HEK293 (cell line): ENCODE measurements at regions not wholly inside any gene's neighbourhood (a gene's known extent, or its start where the extent isn't known, plus 50 kb on each side); places are given as distances from the start of the nearest gene placed in this dataset.

Experiments
- CTCF ChIP-seq: fragments of 450-650 bp; formaldehyde crosslinking; IDR thresholded peaks from 2 replicates; pipeline ENCODE4 v1.5.1; 2016; ENCODE audit warnings: missing biosample characterization, missing genetic modification characterization
- GLIS2 ChIP-seq: fragments of 450-650 bp; formaldehyde crosslinking; IDR thresholded peaks from 2 replicates; pipeline ENCODE4 v1.5.1; 2016; ENCODE audit warnings: missing biosample characterization, missing genetic modification characterization
- ZNF362 ChIP-seq: fragments of 450-650 bp; formaldehyde crosslinking; IDR thresholded peaks from 2 replicates; pipeline ENCODE4 v1.5.1; 2016; ENCODE audit warnings: missing biosample characterization, missing genetic modification characterization
- ZNF621 ChIP-seq: fragments of 450-650 bp; formaldehyde crosslinking; IDR thresholded peaks from 2 replicates; pipeline ENCODE4 v1.5.1; 2017; ENCODE audit warnings: missing biosample characterization, missing genetic modification characterization
- ZNF624 ChIP-seq: fragments of 450-650 bp; formaldehyde crosslinking; IDR thresholded peaks from 2 replicates; pipeline ENCODE4 v1.5.1; 2017; ENCODE audit warnings: missing biosample characterization, missing genetic modification characterization
- ZNF76 ChIP-seq: fragments of 450-650 bp; formaldehyde crosslinking; IDR thresholded peaks from 2 replicates; pipeline ENCODE4; 2016; ENCODE audit warnings: low read depth, missing biosample characterization, missing genetic modification characterization, borderline replicate concordance
- ZXDB ChIP-seq: fragments of 450-650 bp; formaldehyde crosslinking; IDR thresholded peaks from 2 replicates; pipeline ENCODE4 v1.5.1; 2016; ENCODE audit warnings: missing biosample characterization, missing genetic modification characterization
- TF ChIP-seq, protein P1 (sequence below): sonication (generic); formaldehyde crosslinking; IDR thresholded peaks from 2 replicates; pipeline ENCODE4 v1.8.1; 2022; ENCODE audit warnings: mild to moderate bottlenecking, moderate library complexity, missing genetic modification reagents
- TF ChIP-seq, protein P2 (sequence below): fragments of 450-650 bp; formaldehyde crosslinking; IDR thresholded peaks from 2 replicates; pipeline ENCODE4 v1.5.1; 2016; ENCODE audit warnings: missing biosample characterization, missing genetic modification characterization, low read depth
- TF ChIP-seq, protein P3 (sequence below): fragments of 450-650 bp; formaldehyde crosslinking; IDR thresholded peaks from 2 replicates; pipeline ENCODE4 v1.5.1; 2016; ENCODE audit warnings: missing biosample characterization, missing genetic modification characterization, low read depth
- TF ChIP-seq, protein P4 (sequence below): fragments of 450-650 bp; formaldehyde crosslinking; IDR thresholded peaks from 2 replicates; pipeline ENCODE4 v1.5.1; 2016; ENCODE audit warnings: missing biosample characterization, missing genetic modification characterization

- TF ChIP-seq CTCF (tag by site-specific recombination) (no peak), ZNF362 (no peak), ZXDB (tag by site-specific recombination) (no peak), ZNF624 (tag by site-specific recombination) (no peak), GLIS2 (tag by site-specific recombination) (no peak), ZNF621 (tag by site-specific recombination) (no peak), ZNF76 (tag by site-specific recombination) (no peak)
- TF ChIP-seq, protein P1, sequence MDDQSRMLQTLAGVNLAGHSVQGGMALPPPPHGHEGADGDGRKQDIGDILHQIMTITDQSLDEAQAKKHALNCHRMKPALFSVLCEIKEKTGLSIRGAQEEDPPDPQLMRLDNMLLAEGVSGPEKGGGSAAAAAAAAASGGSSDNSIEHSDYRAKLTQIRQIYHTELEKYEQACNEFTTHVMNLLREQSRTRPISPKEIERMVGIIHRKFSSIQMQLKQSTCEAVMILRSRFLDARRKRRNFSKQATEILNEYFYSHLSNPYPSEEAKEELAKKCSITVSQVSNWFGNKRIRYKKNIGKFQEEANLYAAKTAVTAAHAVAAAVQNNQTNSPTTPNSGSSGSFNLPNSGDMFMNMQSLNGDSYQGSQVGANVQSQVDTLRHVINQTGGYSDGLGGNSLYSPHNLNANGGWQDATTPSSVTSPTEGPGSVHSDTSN (CRISPR knock-in tag), result no peak
- TF ChIP-seq, protein P2, sequence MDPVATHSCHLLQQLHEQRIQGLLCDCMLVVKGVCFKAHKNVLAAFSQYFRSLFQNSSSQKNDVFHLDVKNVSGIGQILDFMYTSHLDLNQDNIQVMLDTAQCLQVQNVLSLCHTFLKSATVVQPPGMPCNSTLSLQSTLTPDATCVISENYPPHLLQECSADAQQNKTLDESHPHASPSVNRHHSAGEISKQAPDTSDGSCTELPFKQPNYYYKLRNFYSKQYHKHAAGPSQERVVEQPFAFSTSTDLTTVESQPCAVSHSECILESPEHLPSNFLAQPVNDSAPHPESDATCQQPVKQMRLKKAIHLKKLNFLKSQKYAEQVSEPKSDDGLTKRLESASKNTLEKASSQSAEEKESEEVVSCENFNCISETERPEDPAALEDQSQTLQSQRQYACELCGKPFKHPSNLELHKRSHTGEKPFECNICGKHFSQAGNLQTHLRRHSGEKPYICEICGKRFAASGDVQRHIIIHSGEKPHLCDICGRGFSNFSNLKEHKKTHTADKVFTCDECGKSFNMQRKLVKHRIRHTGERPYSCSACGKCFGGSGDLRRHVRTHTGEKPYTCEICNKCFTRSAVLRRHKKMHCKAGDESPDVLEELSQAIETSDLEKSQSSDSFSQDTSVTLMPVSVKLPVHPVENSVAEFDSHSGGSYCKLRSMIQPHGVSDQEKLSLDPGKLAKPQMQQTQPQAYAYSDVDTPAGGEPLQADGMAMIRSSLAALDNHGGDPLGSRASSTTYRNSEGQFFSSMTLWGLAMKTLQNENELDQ (tag by site-specific recombination), result no peak
- TF ChIP-seq, protein P3, sequence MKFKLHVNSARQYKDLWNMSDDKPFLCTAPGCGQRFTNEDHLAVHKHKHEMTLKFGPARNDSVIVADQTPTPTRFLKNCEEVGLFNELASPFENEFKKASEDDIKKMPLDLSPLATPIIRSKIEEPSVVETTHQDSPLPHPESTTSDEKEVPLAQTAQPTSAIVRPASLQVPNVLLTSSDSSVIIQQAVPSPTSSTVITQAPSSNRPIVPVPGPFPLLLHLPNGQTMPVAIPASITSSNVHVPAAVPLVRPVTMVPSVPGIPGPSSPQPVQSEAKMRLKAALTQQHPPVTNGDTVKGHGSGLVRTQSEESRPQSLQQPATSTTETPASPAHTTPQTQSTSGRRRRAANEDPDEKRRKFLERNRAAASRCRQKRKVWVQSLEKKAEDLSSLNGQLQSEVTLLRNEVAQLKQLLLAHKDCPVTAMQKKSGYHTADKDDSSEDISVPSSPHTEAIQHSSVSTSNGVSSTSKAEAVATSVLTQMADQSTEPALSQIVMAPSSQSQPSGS (tag by site-specific recombination), result no peak
- TF ChIP-seq, protein P4, sequence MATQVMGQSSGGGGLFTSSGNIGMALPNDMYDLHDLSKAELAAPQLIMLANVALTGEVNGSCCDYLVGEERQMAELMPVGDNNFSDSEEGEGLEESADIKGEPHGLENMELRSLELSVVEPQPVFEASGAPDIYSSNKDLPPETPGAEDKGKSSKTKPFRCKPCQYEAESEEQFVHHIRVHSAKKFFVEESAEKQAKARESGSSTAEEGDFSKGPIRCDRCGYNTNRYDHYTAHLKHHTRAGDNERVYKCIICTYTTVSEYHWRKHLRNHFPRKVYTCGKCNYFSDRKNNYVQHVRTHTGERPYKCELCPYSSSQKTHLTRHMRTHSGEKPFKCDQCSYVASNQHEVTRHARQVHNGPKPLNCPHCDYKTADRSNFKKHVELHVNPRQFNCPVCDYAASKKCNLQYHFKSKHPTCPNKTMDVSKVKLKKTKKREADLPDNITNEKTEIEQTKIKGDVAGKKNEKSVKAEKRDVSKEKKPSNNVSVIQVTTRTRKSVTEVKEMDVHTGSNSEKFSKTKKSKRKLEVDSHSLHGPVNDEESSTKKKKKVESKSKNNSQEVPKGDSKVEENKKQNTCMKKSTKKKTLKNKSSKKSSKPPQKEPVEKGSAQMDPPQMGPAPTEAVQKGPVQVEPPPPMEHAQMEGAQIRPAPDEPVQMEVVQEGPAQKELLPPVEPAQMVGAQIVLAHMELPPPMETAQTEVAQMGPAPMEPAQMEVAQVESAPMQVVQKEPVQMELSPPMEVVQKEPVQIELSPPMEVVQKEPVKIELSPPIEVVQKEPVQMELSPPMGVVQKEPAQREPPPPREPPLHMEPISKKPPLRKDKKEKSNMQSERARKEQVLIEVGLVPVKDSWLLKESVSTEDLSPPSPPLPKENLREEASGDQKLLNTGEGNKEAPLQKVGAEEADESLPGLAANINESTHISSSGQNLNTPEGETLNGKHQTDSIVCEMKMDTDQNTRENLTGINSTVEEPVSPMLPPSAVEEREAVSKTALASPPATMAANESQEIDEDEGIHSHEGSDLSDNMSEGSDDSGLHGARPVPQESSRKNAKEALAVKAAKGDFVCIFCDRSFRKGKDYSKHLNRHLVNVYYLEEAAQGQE (tag by site-specific recombination), result no peak
Measured at GRCh38 chr20:22257912-22258311, 326.5 kb downstream of the FOXA2 start.
